SK-N-SH treated with all-trans-retinoic acid at 6 μM for 48 hours (cell line): ENCODE measurements at regions not wholly inside any gene's neighbourhood (a gene's known extent, or its start where the extent isn't known, plus 50 kb on each side); places are given as distances from the start of the nearest gene placed in this dataset.

Experiments
- ATAC-seq: fragments of 200-7000 bp; cut with Tn5 transposase; 3 replicates; pipeline ENCODE4 v1.9.1; 2020; ENCODE audit warnings: mild to moderate bottlenecking, moderate library complexity
- ARNTL ChIP-seq: fragments of 450-650 bp; formaldehyde crosslinking; IDR thresholded peaks from 2 replicates; pipeline ENCODE4 v1.5.0; 2020; ENCODE audit warnings: low read depth, mild to moderate bottlenecking, moderate library complexity, borderline replicate concordance
- BACH2 ChIP-seq: fragments of 250-450 bp; sonication (Bioruptor Pico); IDR thresholded peaks from 2 replicates; pipeline ENCODE4 v1.9.0; 2021; ENCODE audit warnings: mild to moderate bottlenecking, borderline replicate concordance
- CSDC2 ChIP-seq: fragments of 250-450 bp; sonication (Bioruptor Pico); IDR thresholded peaks from 2 replicates; pipeline ENCODE4 v1.5.0; 2020; ENCODE audit warnings: mild to moderate bottlenecking, moderate library complexity
- ESRRG ChIP-seq: fragments of 250-450 bp; sonication (Bioruptor Pico); IDR thresholded peaks from 2 replicates; pipeline ENCODE4 v1.6.1; 2021; ENCODE audit warnings: mild to moderate bottlenecking
- GLIS3 ChIP-seq: fragments of 250-450 bp; sonication (Bioruptor Pico); IDR thresholded peaks from 2 replicates; pipeline ENCODE4 v1.5.0; 2020; ENCODE audit warnings: mild to moderate bottlenecking, moderate library complexity
- ISL1 ChIP-seq: fragments of 250-450 bp; sonication (Bioruptor Pico); IDR thresholded peaks from 2 replicates; pipeline ENCODE4 v2.1.2; 2022; ENCODE audit warnings: mild to moderate bottlenecking, moderate library complexity
- OSR1 ChIP-seq: fragments of 250-450 bp; sonication (Bioruptor Pico); IDR thresholded peaks from 2 replicates; pipeline ENCODE4 v1.8.0; 2022; ENCODE audit warnings: moderate library complexity, mild to moderate bottlenecking, inconsistent platforms
- PPARA ChIP-seq: fragments of 250-450 bp; sonication (Bioruptor Pico); IDR thresholded peaks from 2 replicates; pipeline ENCODE4 v1.5.0; 2020; ENCODE audit warnings: mild to moderate bottlenecking, borderline replicate concordance
- RARB ChIP-seq: fragments of 250-450 bp; sonication (Bioruptor Pico); IDR thresholded peaks from 2 replicates; pipeline ENCODE4 v1.8.0; 2021; ENCODE audit warnings: mild to moderate bottlenecking, moderate library complexity
- SNAI2 ChIP-seq: fragments of 250-450 bp; sonication (Bioruptor Pico); IDR thresholded peaks from 2 replicates; pipeline ENCODE4 v1.5.0; 2020; ENCODE audit warnings: mild to moderate bottlenecking, moderate library complexity
- TCF4 ChIP-seq: fragments of 250-450 bp; sonication (Bioruptor Pico); IDR thresholded peaks from 2 replicates; pipeline ENCODE4 v1.8.0; 2021; ENCODE audit warnings: mild to moderate bottlenecking, moderate library complexity, borderline replicate concordance
- TOX ChIP-seq: fragments of 250-450 bp; sonication (Bioruptor Pico); IDR thresholded peaks from 2 replicates; pipeline ENCODE4 v1.8.0; 2021; ENCODE audit warnings: mild to moderate bottlenecking, moderate library complexity, borderline replicate concordance
- ZC3H10 ChIP-seq: fragments of 250-450 bp; sonication (Bioruptor Pico); IDR thresholded peaks from 2 replicates; pipeline ENCODE4 v1.5.1; 2021; ENCODE audit warnings: mild to moderate bottlenecking, moderate library complexity
- ZFP3 ChIP-seq: fragments of 250-450 bp; sonication (Bioruptor Pico); IDR thresholded peaks from 2 replicates; pipeline ENCODE4 v1.5.0; 2020; ENCODE audit warnings: mild to moderate bottlenecking, moderate library complexity
- ZFP30 ChIP-seq: fragments of 450-650 bp; formaldehyde crosslinking; IDR thresholded peaks from 2 replicates; pipeline ENCODE4 v1.5.0; 2022; ENCODE audit warnings: mild to moderate bottlenecking, moderate library complexity
- ZNF565 ChIP-seq: fragments of 450-650 bp; formaldehyde crosslinking; conservative IDR thresholded peaks from 2 replicates; pipeline ENCODE4 v1.5.0; 2020; ENCODE audit warnings: low read depth, mild to moderate bottlenecking, moderate library complexity
- ZNF70 ChIP-seq: fragments of 450-650 bp; formaldehyde crosslinking; IDR thresholded peaks from 2 replicates; pipeline ENCODE4 v1.5.0; 2020; ENCODE audit warnings: mild to moderate bottlenecking, moderate library complexity
- ZNF8 ChIP-seq: fragments of 450-650 bp; formaldehyde crosslinking; IDR thresholded peaks from 2 replicates; pipeline ENCODE4 v1.5.0; 2020; ENCODE audit warnings: mild to moderate bottlenecking, moderate library complexity
- TF ChIP-seq, protein P1 (sequence below): fragments of 250-450 bp; sonication (Bioruptor Pico); IDR thresholded peaks from 2 replicates; pipeline ENCODE4 v1.5.1; 2020; ENCODE audit warnings: low read depth, mild to moderate bottlenecking, moderate library complexity
- TF ChIP-seq, protein P2 (sequence below): fragments of 250-450 bp; sonication (Bioruptor Pico); IDR thresholded peaks from 2 replicates; pipeline ENCODE4 v1.8.0; 2020; ENCODE audit warnings: mild to moderate bottlenecking, moderate library complexity, borderline replicate concordance
- TF ChIP-seq, protein P3 (sequence below): fragments of 250-450 bp; sonication (Bioruptor Pico); IDR thresholded peaks from 2 replicates; pipeline ENCODE4 v1.8.0; 2021; ENCODE audit warnings: low read depth, mild to moderate bottlenecking, moderate library complexity, borderline replicate concordance
- TF ChIP-seq, protein P4 (sequence below): fragments of 250-450 bp; sonication (Bioruptor Pico); IDR thresholded peaks from 2 replicates; pipeline ENCODE4 v1.5.1; 2021; ENCODE audit warnings: mild to moderate bottlenecking, moderate library complexity

DNA sequence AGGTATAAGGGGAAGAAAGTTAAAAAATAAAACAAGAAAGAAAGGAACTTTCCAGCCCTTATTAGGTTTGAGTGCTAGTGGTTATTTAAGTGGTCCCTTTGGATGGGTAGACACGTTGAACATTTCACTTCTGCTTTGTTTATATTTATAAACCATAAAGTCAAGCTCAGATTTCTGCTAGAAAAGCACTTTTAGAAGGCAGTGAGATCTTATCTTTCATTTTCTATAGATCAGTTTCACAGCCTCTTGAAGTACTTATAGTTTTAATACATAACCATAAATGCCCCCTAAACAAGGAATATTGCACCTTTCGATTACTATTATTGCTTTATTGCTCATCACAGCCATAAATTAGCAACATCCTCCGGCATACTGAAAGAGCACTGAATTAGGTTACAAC lies 446.8 kb upstream of the PLXNA2 start:
- no peak for ATAC-seq
- TF ChIP-seq ISL1 (CRISPR knock-in tag) (no peak), ARNTL (CRISPR knock-in tag) (no peak), RARB (no peak), OSR1 (CRISPR knock-in tag) (no peak), BACH2 (CRISPR knock-in tag) (no peak), CSDC2 (CRISPR knock-in tag) (no peak), PPARA (no peak), ZFP3 (CRISPR knock-in tag) (no peak)
- TF ChIP-seq, protein P1, sequence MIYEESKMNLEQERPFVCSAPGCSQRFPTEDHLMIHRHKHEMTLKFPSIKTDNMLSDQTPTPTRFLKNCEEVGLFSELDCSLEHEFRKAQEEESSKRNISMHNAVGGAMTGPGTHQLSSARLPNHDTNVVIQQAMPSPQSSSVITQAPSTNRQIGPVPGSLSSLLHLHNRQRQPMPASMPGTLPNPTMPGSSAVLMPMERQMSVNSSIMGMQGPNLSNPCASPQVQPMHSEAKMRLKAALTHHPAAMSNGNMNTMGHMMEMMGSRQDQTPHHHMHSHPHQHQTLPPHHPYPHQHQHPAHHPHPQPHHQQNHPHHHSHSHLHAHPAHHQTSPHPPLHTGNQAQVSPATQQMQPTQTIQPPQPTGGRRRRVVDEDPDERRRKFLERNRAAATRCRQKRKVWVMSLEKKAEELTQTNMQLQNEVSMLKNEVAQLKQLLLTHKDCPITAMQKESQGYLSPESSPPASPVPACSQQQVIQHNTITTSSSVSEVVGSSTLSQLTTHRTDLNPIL: no peak

DNA sequence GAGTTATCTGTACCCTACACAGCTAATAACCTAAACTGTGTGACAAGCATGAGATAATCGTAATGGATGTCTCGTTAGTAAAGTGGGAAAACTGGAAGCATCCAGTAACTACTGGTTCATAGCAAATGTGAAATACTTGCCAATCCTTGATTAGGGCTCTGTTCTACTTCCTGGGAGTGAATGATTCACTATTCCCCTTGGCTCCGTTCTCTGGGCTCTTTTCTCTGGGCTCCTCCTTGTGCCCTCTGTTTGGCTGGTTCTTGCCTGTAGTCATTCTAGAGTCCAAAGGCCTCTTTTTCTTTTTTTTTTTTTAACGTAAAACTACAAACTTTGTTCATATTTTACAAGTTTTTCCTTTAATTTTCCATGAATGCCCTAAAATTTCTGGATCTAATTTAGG lies 465.8 kb upstream of the PLXNA2 start:
- ATAC-seq: no peak
- no peak for TF ChIP-seq GLIS3
- TF ChIP-seq, protein P1: no peak
- TF ChIP-seq, protein P2, sequence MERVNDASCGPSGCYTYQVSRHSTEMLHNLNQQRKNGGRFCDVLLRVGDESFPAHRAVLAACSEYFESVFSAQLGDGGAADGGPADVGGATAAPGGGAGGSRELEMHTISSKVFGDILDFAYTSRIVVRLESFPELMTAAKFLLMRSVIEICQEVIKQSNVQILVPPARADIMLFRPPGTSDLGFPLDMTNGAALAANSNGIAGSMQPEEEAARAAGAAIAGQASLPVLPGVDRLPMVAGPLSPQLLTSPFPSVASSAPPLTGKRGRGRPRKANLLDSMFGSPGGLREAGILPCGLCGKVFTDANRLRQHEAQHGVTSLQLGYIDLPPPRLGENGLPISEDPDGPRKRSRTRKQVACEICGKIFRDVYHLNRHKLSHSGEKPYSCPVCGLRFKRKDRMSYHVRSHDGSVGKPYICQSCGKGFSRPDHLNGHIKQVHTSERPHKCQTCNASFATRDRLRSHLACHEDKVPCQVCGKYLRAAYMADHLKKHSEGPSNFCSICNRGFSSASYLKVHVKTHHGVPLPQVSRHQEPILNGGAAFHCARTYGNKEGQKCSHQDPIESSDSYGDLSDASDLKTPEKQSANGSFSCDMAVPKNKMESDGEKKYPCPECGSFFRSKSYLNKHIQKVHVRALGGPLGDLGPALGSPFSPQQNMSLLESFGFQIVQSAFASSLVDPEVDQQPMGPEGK (CRISPR knock-in tag): no peak
- TF ChIP-seq TOX (CRISPR knock-in tag): no peak
- no peak for TF ChIP-seq TCF4 (CRISPR knock-in tag)
- no peak for TF ChIP-seq ZFP3 (CRISPR knock-in tag)
- no peak for TF ChIP-seq ZNF70 (CRISPR knock-in tag)
- TF ChIP-seq ZNF565 (CRISPR knock-in tag): no peak
- TF ChIP-seq, protein P3, sequence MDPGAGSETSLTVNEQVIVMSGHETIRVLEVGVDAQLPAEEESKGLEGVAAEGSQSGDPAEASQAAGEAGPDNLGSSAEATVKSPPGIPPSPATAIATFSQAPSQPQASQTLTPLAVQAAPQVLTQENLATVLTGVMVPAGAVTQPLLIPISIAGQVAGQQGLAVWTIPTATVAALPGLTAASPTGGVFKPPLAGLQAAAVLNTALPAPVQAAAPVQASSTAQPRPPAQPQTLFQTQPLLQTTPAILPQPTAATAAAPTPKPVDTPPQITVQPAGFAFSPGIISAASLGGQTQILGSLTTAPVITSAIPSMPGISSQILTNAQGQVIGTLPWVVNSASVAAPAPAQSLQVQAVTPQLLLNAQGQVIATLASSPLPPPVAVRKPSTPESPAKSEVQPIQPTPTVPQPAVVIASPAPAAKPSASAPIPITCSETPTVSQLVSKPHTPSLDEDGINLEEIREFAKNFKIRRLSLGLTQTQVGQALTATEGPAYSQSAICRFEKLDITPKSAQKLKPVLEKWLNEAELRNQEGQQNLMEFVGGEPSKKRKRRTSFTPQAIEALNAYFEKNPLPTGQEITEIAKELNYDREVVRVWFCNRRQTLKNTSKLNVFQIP (CRISPR knock-in tag): no peak
- TF ChIP-seq ESRRG: no peak
- TF ChIP-seq, protein P4, sequence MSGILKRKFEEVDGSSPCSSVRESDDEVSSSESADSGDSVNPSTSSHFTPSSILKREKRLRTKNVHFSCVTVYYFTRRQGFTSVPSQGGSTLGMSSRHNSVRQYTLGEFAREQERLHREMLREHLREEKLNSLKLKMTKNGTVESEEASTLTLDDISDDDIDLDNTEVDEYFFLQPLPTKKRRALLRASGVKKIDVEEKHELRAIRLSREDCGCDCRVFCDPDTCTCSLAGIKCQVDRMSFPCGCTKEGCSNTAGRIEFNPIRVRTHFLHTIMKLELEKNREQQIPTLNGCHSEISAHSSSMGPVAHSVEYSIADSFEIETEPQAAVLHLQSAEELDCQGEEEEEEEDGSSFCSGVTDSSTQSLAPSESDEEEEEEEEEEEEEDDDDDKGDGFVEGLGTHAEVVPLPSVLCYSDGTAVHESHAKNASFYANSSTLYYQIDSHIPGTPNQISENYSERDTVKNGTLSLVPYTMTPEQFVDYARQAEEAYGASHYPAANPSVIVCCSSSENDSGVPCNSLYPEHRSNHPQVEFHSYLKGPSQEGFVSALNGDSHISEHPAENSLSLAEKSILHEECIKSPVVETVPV (CRISPR knock-in tag): no peak
- TF ChIP-seq OSR1 (CRISPR knock-in tag): no peak
- TF ChIP-seq SNAI2: no peak
- no peak for TF ChIP-seq ZC3H10 (CRISPR knock-in tag)
- TF ChIP-seq ZFP30 (CRISPR knock-in tag): no peak
- no peak for TF ChIP-seq ZNF8 (CRISPR knock-in tag)
- TF ChIP-seq, all 23 proteins: peak for 0

DNA sequence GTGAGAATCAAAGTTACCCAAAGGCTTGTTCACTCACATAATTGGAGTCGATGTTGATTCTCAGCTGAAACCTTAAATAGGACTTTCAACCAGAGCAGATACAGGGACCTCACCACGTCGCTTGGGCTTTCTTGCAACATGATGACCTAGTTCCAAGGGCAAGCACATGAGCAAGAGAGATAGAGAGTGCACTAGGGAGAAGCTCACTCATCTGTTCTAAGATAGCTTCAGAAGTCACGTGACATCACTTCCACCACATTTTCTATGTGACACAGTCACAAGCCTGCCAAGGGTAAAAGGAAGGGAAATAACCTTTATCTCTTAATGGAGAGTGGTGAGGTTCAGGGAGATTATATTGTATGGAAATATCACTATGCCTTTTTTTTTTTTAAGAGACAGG lies 470.1 kb upstream of the PLXNA2 start:
- ATAC-seq: no peak
- no peak for TF ChIP-seq ZNF8 (CRISPR knock-in tag)

DNA sequence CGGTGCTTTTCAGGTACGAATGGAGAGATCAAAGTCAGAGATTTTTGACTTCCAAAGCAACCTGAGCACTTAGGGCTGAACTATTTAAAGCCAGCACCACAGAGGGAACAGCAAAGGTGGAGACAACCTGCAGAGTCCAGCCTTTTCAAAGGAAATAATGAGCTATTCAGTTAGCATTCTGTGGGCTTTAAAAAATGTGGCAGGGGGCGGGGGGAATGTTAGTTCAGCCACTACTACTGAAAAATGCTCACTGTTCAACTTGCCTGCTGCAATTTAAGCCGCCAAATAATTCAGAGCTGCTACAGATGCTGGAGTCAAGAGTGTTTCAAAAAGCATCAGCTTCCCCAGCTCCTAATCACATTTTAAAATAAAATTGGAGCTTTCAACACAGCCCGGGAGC lies 473.3 kb upstream of the PLXNA2 start:
- no peak for ATAC-seq
- no peak for TF ChIP-seq OSR1 (CRISPR knock-in tag)
- TF ChIP-seq CSDC2 (CRISPR knock-in tag): no peak
- no peak for TF ChIP-seq BACH2 (CRISPR knock-in tag)
- TF ChIP-seq ZNF565 (CRISPR knock-in tag): no peak
- TF ChIP-seq RARB: no peak
- TF ChIP-seq, protein P3 (CRISPR knock-in tag): no peak
- TF ChIP-seq GLIS3: no peak
- no peak for TF ChIP-seq ZFP30 (CRISPR knock-in tag)
- TF ChIP-seq, protein P1: no peak
- TF ChIP-seq ARNTL (CRISPR knock-in tag): no peak
- no peak for TF ChIP-seq TOX (CRISPR knock-in tag)
- TF ChIP-seq ZFP3 (CRISPR knock-in tag): no peak
- no peak for TF ChIP-seq ESRRG
- no peak for TF ChIP-seq SNAI2
- TF ChIP-seq, protein P4 (CRISPR knock-in tag): no peak
